Transverse colon (tissue), 4 donors: ENCODE measurements at regions not wholly inside any gene's neighbourhood (a gene's known extent, or its start where the extent isn't known, plus 50 kb on each side); places are given as distances from the start of the nearest gene placed in this dataset.

Experiments used
- CTCF ChIP-seq, 5 experiments: fragments of 200-600 bp in 3 of 5; fragments of 450-650 bp in 2 of 5; sonication (generic) in 3 of 5; IDR thresholded peaks; 1 replicate in 2 of 5; 2 replicates in 3 of 5; pipeline ENCODE4 v1.5.1; 2016 to 2017; ENCODE audit warnings: antibody characterized with exemption in 5 of 5, inconsistent platforms in 3 of 5, mild to moderate bottlenecking in 2 of 5, moderate library complexity in 1 of 5
- POLR2A ChIP-seq: fragments of 450-650 bp; IDR thresholded peaks from one replicate; pipeline ENCODE4 v1.6.1; 2016; ENCODE audit warnings: antibody characterized with exemption, mild to moderate bottlenecking, moderate library complexity
- POLR2AphosphoS5 ChIP-seq, 3 donors: sonication (generic); formaldehyde crosslinking; IDR thresholded peaks; one replicate each; pipeline ENCODE4 v1.6.1; 2016; ENCODE audit warnings: antibody characterized with exemption in 3 of 3

- TF ChIP-seq CTCF (IDR thresholded peaks at IDR 0.05) = no peak
- TF ChIP-seq POLR2A = no peak
- no peak for TF ChIP-seq POLR2AphosphoS5 (IDR thresholded peaks at IDR 0.05)
These were observed 86.7 kb upstream of the FZD10 start for GRCh38 chr12:130075497-130076076.
